Endothelial cell of umbilical vein (primary cell): ENCODE measurements at regions not wholly inside any gene's neighbourhood (a gene's known extent, or its start where the extent isn't known, plus 50 kb on each side); places are given as distances from the start of the nearest gene placed in this dataset.

Experiments used
- BruUV-seq: library from RNA; stranded (reverse); fragments of 400-500 nt; replicated peaks from 2 replicates; lab custom pipeline; 2021; lab: Mats Ljungman, UMichigan
- CTCF ChIA-PET: fragments of 300-600, 350-600 bp; sonication (Branson Sonifier 250); formaldehyde crosslinking; loops from one replicate; lab custom pipeline; 2021; ENCODE audit warnings: antibody characterized with exemption, inconsistent platforms; lab: Charles Lee
- POLR2A ChIA-PET: fragments of 300-600, 350-600 bp; sonication (Branson Sonifier 250); formaldehyde crosslinking; loops from one replicate; lab custom pipeline; 2021; ENCODE audit warnings: antibody characterized with exemption, inconsistent platforms; lab: Charles Lee
- DNase-seq: peaks from one replicate; pipeline ENCODE4 v3.0.0-alpha.2; 2011; ENCODE audit warnings: low read depth, low spot score
- FAIRE-seq: peaks from 2 replicates; lab custom pipeline; 2011; peaks lifted over from hg19 to GRCh38; lab: Jason Lieb, UNC
- H2AFZ ChIP-seq: 2 replicates; pipeline ENCODE4 v1.6.0; 2012; ENCODE audit warnings: low read depth, low read length, control low read depth, inconsistent platforms
- H3K27ac ChIP-seq: 2 replicates; pipeline ENCODE4 v1.5.1; 2011; ENCODE audit warnings: low read depth, mild to moderate bottlenecking, control low read depth, low read length, moderate library complexity; ENCODE audit not compliant: insufficient read depth
- H3K27me3 ChIP-seq, 2 experiments: 2 replicates each; pipeline versions ENCODE4 v1.6.0 to v1.6.1; 2011; ENCODE audit warnings: low read length in 2 of 2, mixed read lengths in 1 of 2; ENCODE audit not compliant: control insufficient read depth in 2 of 2, insufficient read depth in 2 of 2
- H3K36me3 ChIP-seq, 2 experiments: 2 replicates in 1 of 2; 3 replicates in 1 of 2; pipeline ENCODE4 v1.5.1; 2011; ENCODE audit warnings: low read length in 2 of 2, mild to moderate bottlenecking in 1 of 2, moderate library complexity in 1 of 2; ENCODE audit not compliant: control insufficient read depth in 2 of 2, insufficient read depth in 2 of 2; ENCODE audit errors: extremely low read depth in 1 of 2
- H3K4me1 ChIP-seq: 3 replicates; pipeline ENCODE4 v1.5.1; 2011; ENCODE audit warnings: mild to moderate bottlenecking, low read length; ENCODE audit not compliant: control insufficient read depth, insufficient read depth; ENCODE audit errors: extremely low read depth
- H3K4me2 ChIP-seq: 2 replicates; pipeline ENCODE4 v1.6.1; 2011; ENCODE audit warnings: low read length, control low read depth, mixed read lengths; ENCODE audit not compliant: insufficient read depth
- H3K4me3 ChIP-seq, 3 experiments: fragments of 200-600 bp in 1 of 3; sonication (generic), shearing (Covaris generic) in 1 of 3; replicated peaks in 1 of 3; 2 replicates each; pipeline ENCODE4 v1.5.1; 2011 to 2016; ENCODE audit warnings: control low read depth in 3 of 3, low read length in 3 of 3, mild to moderate bottlenecking in 2 of 3, inconsistent platforms in 1 of 3, low read depth in 1 of 3, moderate library complexity in 1 of 3; ENCODE audit not compliant: insufficient read depth in 1 of 3
- H3K79me2 ChIP-seq: 2 replicates; pipeline ENCODE4 v1.6.0; 2012; ENCODE audit warnings: low read length, inconsistent platforms; ENCODE audit not compliant: control insufficient read depth, insufficient read depth
- H3K9ac ChIP-seq: replicated peaks from 2 replicates; pipeline ENCODE3; 2011; ENCODE audit warnings: low read length, control low read depth; ENCODE audit not compliant: insufficient read depth; ENCODE audit errors: extremely low read depth
- H3K9me1 ChIP-seq: replicated peaks from 3 replicates; pipeline ENCODE4 v1.6.0; 2011; ENCODE audit warnings: mild to moderate bottlenecking, low read length; ENCODE audit not compliant: control insufficient read depth, insufficient read depth; ENCODE audit errors: extremely low read depth
- H3K9me3 ChIP-seq: replicated peaks from 2 replicates; pipeline ENCODE4 v1.5.1; 2012; ENCODE audit warnings: low read length, inconsistent platforms; ENCODE audit not compliant: control insufficient read depth, insufficient read depth
- H4K20me1 ChIP-seq: replicated peaks from 2 replicates; pipeline ENCODE3; 2011; ENCODE audit warnings: mild to moderate bottlenecking, low read length; ENCODE audit not compliant: control insufficient read depth, insufficient read depth; ENCODE audit errors: extremely low read depth
- CTCF ChIP-seq, 2 donors: IDR thresholded peaks; 1 replicate in 1 of 2; 2 replicates in 1 of 2; pipeline ENCODE4 v1.5.1; 2011; ENCODE audit warnings: low read length in 2 of 2, mild to moderate bottlenecking in 2 of 2, moderate library complexity in 2 of 2, control low read depth in 1 of 2, inconsistent platforms in 1 of 2, low read depth in 1 of 2; ENCODE audit not compliant: insufficient read depth in 1 of 2; ENCODE audit errors: extremely low read depth in 1 of 2
- EZH2 ChIP-seq: IDR thresholded peaks from 2 replicates; pipeline ENCODE4 v1.6.1; 2012; ENCODE audit warnings: borderline replicate concordance, low read depth, mild to moderate bottlenecking, moderate library complexity, low read length, inconsistent platforms; ENCODE audit not compliant: severe bottlenecking
- FOS ChIP-seq: IDR thresholded peaks from 2 replicates; pipeline ENCODE4 v1.6.1; 2011; ENCODE audit warnings: mild to moderate bottlenecking, low read length, moderate library complexity, borderline replicate concordance; ENCODE audit not compliant: insufficient read depth
- GATA2 ChIP-seq: IDR thresholded peaks from 2 replicates; pipeline ENCODE4 v1.7.0; 2011; ENCODE audit warnings: low read depth, mild to moderate bottlenecking, moderate library complexity, mixed read lengths, low read length; ENCODE audit not compliant: insufficient read length, insufficient read depth
- JUN ChIP-seq: IDR thresholded peaks from 2 replicates; pipeline ENCODE4 v1.6.1; 2011; ENCODE audit warnings: borderline replicate concordance, low read depth; ENCODE audit not compliant: insufficient read length, insufficient read depth
- MAX ChIP-seq: IDR thresholded peaks from 2 replicates; pipeline ENCODE4 v1.6.1; 2011; ENCODE audit not compliant: insufficient read depth, insufficient read length
- MYC ChIP-seq: IDR thresholded peaks from one replicate; pipeline ENCODE4 v1.6.1; 2011; ENCODE audit warnings: mild to moderate bottlenecking, low read depth, low read length
- POLR2A ChIP-seq: IDR thresholded peaks from 2 replicates; pipeline ENCODE4 v1.6.1; 2012; ENCODE audit warnings: low read depth, mild to moderate bottlenecking, control low read depth, low read length
- POLR2AphosphoS5 ChIP-seq: IDR thresholded peaks from 2 replicates; pipeline ENCODE4 v1.6.1; 2012; ENCODE audit warnings: low read depth, mild to moderate bottlenecking, control low read depth, low read length, moderate library complexity; ENCODE audit not compliant: insufficient read depth
- dilution Hi-C: fragments of 300-500 bp; cut with MboI; formaldehyde crosslinking; loops from one replicate; pipeline ENCODE4 v1.15.0; 2019; ENCODE audit warnings: low sequenced_read_pairs; ENCODE audit not compliant: extremely low pct_ligation_motif_present
- intact Hi-C: fragments of 100-400 bp; cut with micrococcal nuclease; formaldehyde crosslinking; loops from one replicate; pipeline ENCODE4 v1.10.0; 2022

- CTCF ChIA-PET: no interaction called here
- no peaks in the 10 kb centered on the region for H4K20me1 ChIP-seq
- TF ChIP-seq POLR2AphosphoS5: no peak
- no peak for TF ChIP-seq JUN
- TF ChIP-seq FOS: no peak
- TF ChIP-seq GATA2: no peak
- TF ChIP-seq EZH2: no peak
- no peak for TF ChIP-seq MYC
- no peak for TF ChIP-seq CTCF (IDR thresholded peaks at IDR 0.05; ENCODE audit: extremely low read depth in 1 of 2, insufficient read depth in 1 of 2, low read depth in 1 of 2, low read length in 2 of 2)
- TF ChIP-seq POLR2A: no peak
- no peak for TF ChIP-seq MAX
- intact Hi-C loops: no loop called here
- H3K79me2 ChIP-seq: no peaks in the 10 kb centered on the region
- dilution Hi-C loops: no loop called here
- POLR2A ChIA-PET: no interaction called here
- H3K9ac ChIP-seq: no peak overlapping the region
- no peak for DNase-seq
- H3K9me1 ChIP-seq: no peaks in the 10 kb centered on the region
- H3K4me2 ChIP-seq: no peak overlapping the region
- H3K9me3 ChIP-seq: no peaks in the 10 kb centered on the region
- H3K27ac ChIP-seq: no peak overlapping the region
- no peak overlapping the region for H2AFZ ChIP-seq
- peaks cover 0 to 3% of the 10 kb centered on the region in 2 experiments for H3K27me3 ChIP-seq
- BruUV-seq: no TSS peak
- no peak overlapping the region for H3K4me3 ChIP-seq
- no peak for FAIRE-seq
- no peaks in the 10 kb centered on the region for H3K4me1 ChIP-seq
- H3K36me3 ChIP-seq: no peaks in the 10 kb centered on the region
Measured at GRCh38 chr10:94232711-94233383, 129.9 kb downstream of the NOC3L start.
